Mesenchymal stem cell (in vitro differentiated cells and primary cell): ENCODE measurements at regions not wholly inside any gene's neighbourhood (a gene's known extent, or its start where the extent isn't known, plus 50 kb on each side); places are given as distances from the start of the nearest gene placed in this dataset.

Source experiments
- DNase-seq: peaks from one replicate; pipeline ENCODE4 v3.0.0-alpha.2; 2013
- H2AFZ ChIP-seq: one replicate; pipeline ENCODE4 v1.6.1; 2013; ENCODE audit warnings: low read depth, mild to moderate bottlenecking, control low read depth, inconsistent platforms, low read length, moderate library complexity
- H2AK5ac ChIP-seq: 2 replicates; pipeline ENCODE4 v1.6.1; 2013; ENCODE audit warnings: low read length, moderate library complexity, mild to moderate bottlenecking, inconsistent platforms; ENCODE audit not compliant: severe bottlenecking
- H2BK120ac ChIP-seq: one replicate; pipeline ENCODE4 v1.6.1; 2013; ENCODE audit warnings: low read depth, mild to moderate bottlenecking, inconsistent platforms, low read length, moderate library complexity
- H2BK12ac ChIP-seq, 2 experiments: one replicate each; pipeline ENCODE4 v1.6.1; 2013; ENCODE audit warnings: inconsistent platforms in 2 of 2, low read length in 2 of 2, mild to moderate bottlenecking in 2 of 2, moderate library complexity in 2 of 2, control low read depth in 1 of 2
- H2BK15ac ChIP-seq: one replicate; pipeline ENCODE4 v1.6.1; 2013; ENCODE audit warnings: mild to moderate bottlenecking, low read depth, inconsistent platforms; ENCODE audit not compliant: poor library complexity, severe bottlenecking
- H2BK5ac ChIP-seq: 2 replicates; pipeline ENCODE4 v1.6.1; 2013; ENCODE audit warnings: low read depth, mild to moderate bottlenecking, low read length, control low read depth, inconsistent platforms; ENCODE audit not compliant: poor library complexity, severe bottlenecking
- H3K14ac ChIP-seq, 2 experiments: one replicate each; pipeline ENCODE4 v1.6.1; 2013; ENCODE audit warnings: inconsistent platforms in 2 of 2, low read length in 2 of 2, control low read depth in 1 of 2, mild to moderate bottlenecking in 1 of 2, moderate library complexity in 1 of 2
- H3K18ac ChIP-seq, 2 experiments: one replicate each; pipeline ENCODE4 v1.6.1; 2013; ENCODE audit warnings: inconsistent platforms in 2 of 2, low read length in 2 of 2, control low read depth in 1 of 2, low read depth in 1 of 2, mild to moderate bottlenecking in 1 of 2
- H3K23ac ChIP-seq, 2 experiments: one replicate each; pipeline ENCODE4 v1.6.1; 2013; ENCODE audit warnings: inconsistent platforms in 2 of 2, low read length in 2 of 2, mild to moderate bottlenecking in 2 of 2, moderate library complexity in 2 of 2, control low read depth in 1 of 2
- H3K27ac ChIP-seq: 2 replicates; pipeline ENCODE4 v1.5.1; 2013; ENCODE audit warnings: mild to moderate bottlenecking, moderate library complexity, low read length, control low read depth, inconsistent platforms; ENCODE audit not compliant: poor library complexity, severe bottlenecking
- H3K27me3 ChIP-seq, 2 experiments: 2 replicates each; pipeline versions ENCODE4 v1.6.1 to v1.7.0; 2013; ENCODE audit warnings: low read length in 2 of 2, mild to moderate bottlenecking in 2 of 2, moderate library complexity in 2 of 2, control low read depth in 1 of 2, inconsistent platforms in 1 of 2; ENCODE audit not compliant: control insufficient read depth in 1 of 2, insufficient read depth in 1 of 2
- H3K36me3 ChIP-seq, 2 experiments: 2 replicates each; pipeline versions ENCODE4 v1.6.1 to v1.7.0; 2013; ENCODE audit warnings: low read length in 2 of 2, control low read depth in 1 of 2, inconsistent platforms in 1 of 2, low read depth in 1 of 2, mild to moderate bottlenecking in 1 of 2; ENCODE audit not compliant: insufficient read depth in 2 of 2, control insufficient read depth in 1 of 2
- H3K4ac ChIP-seq, 2 experiments: one replicate each; pipeline ENCODE4 v1.6.1; 2013; ENCODE audit warnings: inconsistent platforms in 2 of 2, low read length in 2 of 2, mild to moderate bottlenecking in 2 of 2, moderate library complexity in 2 of 2, control low read depth in 1 of 2, low read depth in 1 of 2
- H3K4me1 ChIP-seq: 2 replicates; pipeline ENCODE4 v1.6.1; 2013; ENCODE audit warnings: low read depth, low read length, control low read depth; ENCODE audit not compliant: control insufficient read depth, insufficient read depth
- H3K4me2 ChIP-seq: 2 replicates; pipeline ENCODE4 v1.6.1; 2013; ENCODE audit warnings: low read length, mild to moderate bottlenecking, inconsistent platforms; ENCODE audit not compliant: poor library complexity, severe bottlenecking
- H3K4me3 ChIP-seq, 2 experiments: 2 replicates each; pipeline versions ENCODE4 v1.5.1 to v1.7.0; 2013; ENCODE audit warnings: low read length in 2 of 2, mild to moderate bottlenecking in 2 of 2, control low read depth in 1 of 2, low read depth in 1 of 2; ENCODE audit not compliant: insufficient read depth in 1 of 2
- H3K79me1 ChIP-seq: replicated peaks from 2 replicates; pipeline ENCODE4 v1.6.1; 2013; ENCODE audit warnings: mild to moderate bottlenecking, control low read depth, low read length, inconsistent platforms; ENCODE audit not compliant: poor library complexity, severe bottlenecking
- H3K9ac ChIP-seq: 2 replicates; pipeline ENCODE4 v1.7.0; 2013; ENCODE audit warnings: mild to moderate bottlenecking, low read length, moderate library complexity
- H3K9me3 ChIP-seq: 2 replicates; pipeline ENCODE4 v1.7.0; 2013; ENCODE audit warnings: mild to moderate bottlenecking, low read length; ENCODE audit not compliant: control insufficient read depth
- H4K8ac ChIP-seq: one replicate; pipeline ENCODE4 v1.6.1; 2013; ENCODE audit warnings: inconsistent platforms, mild to moderate bottlenecking, low read length, moderate library complexity
- H4K91ac ChIP-seq: one replicate; pipeline ENCODE4 v1.6.1; 2013; ENCODE audit warnings: mild to moderate bottlenecking, low read length, inconsistent platforms
- WGBS: methylation state at CpG from one replicate; pipeline ENCODE4 v1.1.7; 2013; ENCODE audit warnings: mixed read lengths; 5-methylcytosine and 5-hydroxymethylcytosine counted together

DNA sequence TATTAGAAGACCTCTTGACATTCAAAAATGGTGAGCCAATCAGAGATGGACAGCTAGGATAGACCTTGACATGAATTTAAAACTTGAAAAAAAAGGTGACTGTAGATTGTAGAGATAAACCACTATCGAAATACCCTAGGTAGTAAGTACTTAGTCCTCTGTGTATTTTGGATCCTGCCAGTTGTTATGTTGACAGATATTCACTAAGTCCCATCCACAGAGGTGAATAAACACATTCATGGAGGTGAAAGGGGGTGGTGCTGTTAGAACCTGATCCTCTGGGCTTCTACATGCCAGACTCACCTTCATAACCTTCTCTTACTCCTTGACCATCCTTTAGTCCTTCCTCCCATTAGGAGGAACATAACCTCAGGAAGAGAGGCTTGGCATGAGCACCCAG is 72.3 kb downstream of the OTX2 start:
- H2BK15ac ChIP-seq, result no peak overlapping the region
- no peaks in the 10 kb centered on the region for H3K79me1 ChIP-seq
- no peaks in the 10 kb centered on the region for H3K9me3 ChIP-seq
- no peak overlapping the region for H3K4me2 ChIP-seq
- H2BK12ac ChIP-seq, result no peak overlapping the region
- no CpG with 5 or more reads among the region's 1 CpG for WGBS
- no peak overlapping the region for H3K14ac ChIP-seq
- H2BK5ac ChIP-seq, result no peak overlapping the region
- no peak overlapping the region for H4K91ac ChIP-seq
- DNase-seq, result no peak
- H2AFZ ChIP-seq, result no peak overlapping the region
- H3K9ac ChIP-seq, result no peak overlapping the region
- H2BK120ac ChIP-seq, result no peak overlapping the region
- no peak overlapping the region for H4K8ac ChIP-seq
- H3K27me3 ChIP-seq, result peaks cover 2 to 11% of the 10 kb centered on the region in 2 experiments
- H3K36me3 ChIP-seq, result no peaks in the 10 kb centered on the region
- no peak overlapping the region for H3K4ac ChIP-seq
- H3K18ac ChIP-seq, result no peak overlapping the region
- no peak overlapping the region for H3K27ac ChIP-seq
- peaks cover 1% of the 10 kb centered on the region for H3K4me1 ChIP-seq
- no peak overlapping the region for H3K23ac ChIP-seq
- H2AK5ac ChIP-seq, result no peak overlapping the region
- no peak overlapping the region for H3K4me3 ChIP-seq

DNA sequence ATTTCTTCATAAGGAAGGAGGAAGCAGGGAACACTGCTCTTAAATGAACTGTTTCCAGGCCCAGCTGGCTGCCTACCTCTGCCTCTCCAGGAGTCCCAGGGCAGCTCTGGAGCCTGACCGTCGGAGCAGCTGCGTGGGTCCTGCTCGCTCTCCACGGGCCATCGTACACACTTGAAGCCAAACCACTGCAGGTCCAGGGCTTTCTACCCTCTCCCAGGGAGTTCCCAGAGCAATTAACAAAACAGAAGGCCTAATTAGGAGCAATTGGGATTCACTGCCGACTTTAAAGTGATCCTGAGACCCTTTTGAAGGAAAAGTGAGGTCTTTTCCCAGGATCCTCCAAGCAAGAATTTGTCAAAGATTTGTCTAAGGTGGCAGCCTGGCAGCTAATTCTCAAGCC is 76.9 kb downstream of the OTX2 start:
- H3K27me3 ChIP-seq, result peaks cover 20 to 29% of the 10 kb centered on the region in 2 experiments
- no peak overlapping the region for H3K27ac ChIP-seq
- WGBS, result 17% methylated on average over 7 of the region's 7 CpGs
- no peak for DNase-seq
- no peak overlapping the region for H2AFZ ChIP-seq
- H2BK15ac ChIP-seq, result no peak overlapping the region
- H3K4me2 ChIP-seq, result no peak overlapping the region
- no peak overlapping the region for H2BK120ac ChIP-seq
- no peak overlapping the region for H4K8ac ChIP-seq
- H2BK12ac ChIP-seq, result no peak overlapping the region
- H3K4ac ChIP-seq, result no peak overlapping the region
- H3K9ac ChIP-seq, result no peak overlapping the region
- no peak overlapping the region for H3K14ac ChIP-seq
- H4K91ac ChIP-seq, result peak overlapping the region; percentile 58
- H3K9me3 ChIP-seq, result no peaks in the 10 kb centered on the region
- no peak overlapping the region for H3K23ac ChIP-seq
- no peak overlapping the region for H2BK5ac ChIP-seq
- no peaks in the 10 kb centered on the region for H3K79me1 ChIP-seq
- H3K36me3 ChIP-seq, result no peaks in the 10 kb centered on the region
- no peak overlapping the region for H3K4me3 ChIP-seq
- peaks cover 1% of the 10 kb centered on the region for H3K4me1 ChIP-seq
- H3K18ac ChIP-seq, result no peak overlapping the region
- no peak overlapping the region for H2AK5ac ChIP-seq

DNA sequence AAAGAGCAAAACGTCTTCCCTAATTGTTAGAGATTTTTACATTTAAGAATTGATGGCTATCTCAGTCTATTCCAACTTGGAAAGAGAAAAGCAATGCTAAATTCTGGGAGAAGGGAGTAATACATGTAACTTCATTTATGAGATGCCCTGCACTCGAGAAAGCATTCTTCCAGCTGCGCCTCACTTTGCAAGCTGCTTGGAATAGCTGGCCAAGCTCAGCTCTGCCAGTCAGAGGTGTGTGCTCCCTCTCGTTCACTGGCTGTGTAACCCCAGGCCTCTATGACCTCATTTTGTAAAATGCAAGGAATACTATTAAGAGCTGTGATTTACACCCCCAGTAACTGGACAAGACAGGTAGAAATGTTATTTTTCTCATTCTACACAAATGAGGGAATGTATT is 79.1 kb downstream of the OTX2 start:
- no peaks in the 10 kb centered on the region for H3K36me3 ChIP-seq
- H3K4me3 ChIP-seq, result no peak overlapping the region
- no peak overlapping the region for H3K9ac ChIP-seq
- H3K27ac ChIP-seq, result no peak overlapping the region
- no peak overlapping the region for H3K4ac ChIP-seq
- H3K4me1 ChIP-seq, result peaks cover 1% of the 10 kb centered on the region
- no peak overlapping the region for H3K4me2 ChIP-seq
- no peak overlapping the region for H3K14ac ChIP-seq
- H3K23ac ChIP-seq, result no peak overlapping the region
- H2BK120ac ChIP-seq, result no peak overlapping the region
- no peaks in the 10 kb centered on the region for H3K9me3 ChIP-seq
- H3K27me3 ChIP-seq, result peaks cover 20 to 32% of the 10 kb centered on the region in 2 experiments
- no peak overlapping the region for H3K18ac ChIP-seq
- no peak overlapping the region for H2BK15ac ChIP-seq
- no peak overlapping the region for H2AK5ac ChIP-seq
- WGBS, result 82% methylated on average over 2 of the region's 4 CpGs
- no peak overlapping the region for H2BK12ac ChIP-seq
- no peak overlapping the region for H2AFZ ChIP-seq
- H4K91ac ChIP-seq, result no peak overlapping the region
- DNase-seq, result no peak
- no peak overlapping the region for H4K8ac ChIP-seq
- H3K79me1 ChIP-seq, result no peaks in the 10 kb centered on the region
- no peak overlapping the region for H2BK5ac ChIP-seq

DNA sequence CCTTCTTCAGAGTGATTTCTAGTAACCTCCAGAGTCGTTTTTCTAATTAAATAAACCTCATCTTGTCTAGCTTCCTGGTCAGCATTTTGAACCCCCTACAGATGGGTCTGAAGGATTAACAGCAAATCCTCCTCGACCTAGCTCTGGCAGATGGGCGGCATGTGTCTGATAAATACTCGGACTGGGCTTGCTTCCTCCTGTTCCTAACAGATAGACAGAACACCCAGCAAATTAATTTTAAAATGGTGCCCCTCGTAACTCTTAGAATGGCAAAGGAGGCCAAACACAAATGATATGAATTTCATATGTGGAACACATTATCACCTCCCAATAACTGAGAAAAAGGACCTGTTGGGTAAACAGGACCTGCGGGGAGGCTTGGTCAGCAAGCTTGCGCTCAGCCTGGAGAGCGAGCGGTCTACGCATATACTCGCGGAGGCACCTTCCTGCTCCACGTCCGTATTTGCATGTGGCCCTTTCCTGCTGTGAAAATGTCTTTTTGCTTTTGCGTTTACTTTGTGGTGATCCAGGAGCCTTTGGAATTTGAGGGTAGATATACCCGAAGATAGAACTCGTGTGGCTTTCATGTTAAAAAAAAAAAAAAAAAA is 79.6 kb downstream of the OTX2 start:
- Histone ChIP-seq H3K27me3 (peaks cover 20 to 32% of the 10 kb centered on the region in 2 experiments), H3K18ac (no peak overlapping the region), H3K9me3 (no peaks in the 10 kb centered on the region), H3K4ac (no peak overlapping the region), H2AFZ (no peak overlapping the region), H4K91ac (no peak overlapping the region), H3K9ac (no peak overlapping the region), H2BK5ac (no peak overlapping the region), H4K8ac (no peak overlapping the region), H3K36me3 (no peaks in the 10 kb centered on the region), H2AK5ac (no peak overlapping the region), H3K23ac (no peak overlapping the region), H3K4me1 (peaks cover 1% of the 10 kb centered on the region), H3K14ac (no peak overlapping the region), H3K4me2 (no peak overlapping the region), H3K79me1 (no peaks in the 10 kb centered on the region), H3K27ac (no peak overlapping the region), H2BK12ac (no peak overlapping the region), H2BK120ac (no peak overlapping the region), H2BK15ac (no peak overlapping the region), H3K4me3 (no peak overlapping the region)
- 28% methylated on average over 16 of the region's 17 CpGs for WGBS
- DNase-seq, result no peak
